Mesodermal cell (in vitro differentiated cells): ENCODE measurements at regions not wholly inside any gene's neighbourhood (a gene's known extent, or its start where the extent isn't known, plus 50 kb on each side); places are given as distances from the start of the nearest gene placed in this dataset.
"Not testable (repeated sequence)": the region's sequence is repeated elsewhere in the genome, so short reads cannot be mapped to it uniquely, and the experiment has no call there.

Experiments used
- H3K27ac ChIP-seq: 2 replicates; pipeline ENCODE4 v1.7.0; 2013; ENCODE audit warnings: mild to moderate bottlenecking, low read depth, low read length, moderate library complexity; ENCODE audit not compliant: severe bottlenecking
- H3K36me3 ChIP-seq: 2 replicates; pipeline ENCODE4 v1.7.1; 2013; ENCODE audit warnings: mild to moderate bottlenecking, low read length, moderate library complexity; ENCODE audit not compliant: control insufficient read depth, insufficient read depth
- H3K4me1 ChIP-seq: one replicate; pipeline ENCODE4 v1.7.1; 2013; ENCODE audit warnings: mild to moderate bottlenecking, low read length; ENCODE audit not compliant: insufficient read depth, control insufficient read depth, poor library complexity, severe bottlenecking
- H3K4me3 ChIP-seq: 2 replicates; pipeline ENCODE4 v1.7.0; 2013; ENCODE audit warnings: low read length, control low read depth, mild to moderate bottlenecking; ENCODE audit not compliant: insufficient read depth, poor library complexity, severe bottlenecking; ENCODE audit errors: extremely low read depth
- H3K9me3 ChIP-seq: 2 replicates; pipeline ENCODE4 v1.7.1; 2013; ENCODE audit warnings: mild to moderate bottlenecking, low read length, moderate library complexity; ENCODE audit not compliant: control insufficient read depth
- WGBS, 2 experiments: methylation state at CpG; one replicate each; pipeline ENCODE4 v1.1.5; 2013; ENCODE audit warnings: missing lambda C conversion rate in 2 of 2; ENCODE audit not compliant: insufficient coverage in 2 of 2; 5-methylcytosine and 5-hydroxymethylcytosine counted together

DNA sequence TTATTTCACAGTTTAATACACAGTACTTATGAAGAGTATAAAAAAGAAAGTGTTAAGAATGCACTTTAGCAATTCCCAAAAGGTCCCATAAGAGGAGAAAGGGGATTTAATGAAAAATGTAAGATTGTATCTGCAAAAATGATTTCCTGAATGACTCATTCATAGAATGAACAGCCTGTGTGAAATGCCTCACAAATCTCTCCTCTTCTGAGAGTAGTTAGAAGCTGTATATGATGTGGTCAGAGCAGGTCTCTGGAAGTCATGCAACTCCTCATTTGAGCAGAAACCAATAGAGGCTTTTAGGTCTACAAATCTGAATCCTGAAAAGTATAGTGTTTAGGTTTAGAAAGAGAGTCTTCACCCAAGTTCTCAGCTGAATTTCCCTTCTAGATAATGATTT lies 381.3 kb upstream of the INTU start:
- Histone ChIP-seq H3K4me1 (peaks cover 3% of the 10 kb centered on the region), H3K9me3 (no peaks in the 10 kb centered on the region), H3K27ac (no peak overlapping the region), H3K4me3 (no peak overlapping the region), H3K36me3 (no peaks in the 10 kb centered on the region)

DNA sequence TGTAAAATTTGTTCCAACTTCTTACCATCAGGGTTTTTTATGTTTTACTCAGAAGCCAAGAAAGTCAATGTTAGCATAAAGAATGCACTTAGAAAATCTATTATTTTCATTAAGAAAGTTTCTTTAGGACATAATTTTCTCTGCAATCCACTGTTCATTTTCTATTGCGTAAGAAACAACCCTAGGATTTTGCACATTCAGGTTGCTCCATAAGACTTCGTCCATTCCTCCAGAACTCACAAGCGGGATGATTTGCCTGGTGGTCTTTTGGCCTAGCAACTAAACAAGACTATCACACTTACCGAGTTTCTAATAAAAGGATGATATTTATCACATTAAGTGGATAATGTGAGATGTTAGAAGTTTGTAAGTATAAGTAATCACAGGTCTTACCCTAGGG lies 376.3 kb upstream of the INTU start:
- no peaks in the 10 kb centered on the region for H3K4me1 ChIP-seq
- H3K9me3 ChIP-seq, result no peaks in the 10 kb centered on the region
- WGBS, 2 experiments, result 90 to 100% methylated on average over 1 to 2 of the region's 4 CpGs
- no peak overlapping the region for H3K4me3 ChIP-seq
- H3K36me3 ChIP-seq, result no peaks in the 10 kb centered on the region
- H3K27ac ChIP-seq, result no peak overlapping the region

DNA sequence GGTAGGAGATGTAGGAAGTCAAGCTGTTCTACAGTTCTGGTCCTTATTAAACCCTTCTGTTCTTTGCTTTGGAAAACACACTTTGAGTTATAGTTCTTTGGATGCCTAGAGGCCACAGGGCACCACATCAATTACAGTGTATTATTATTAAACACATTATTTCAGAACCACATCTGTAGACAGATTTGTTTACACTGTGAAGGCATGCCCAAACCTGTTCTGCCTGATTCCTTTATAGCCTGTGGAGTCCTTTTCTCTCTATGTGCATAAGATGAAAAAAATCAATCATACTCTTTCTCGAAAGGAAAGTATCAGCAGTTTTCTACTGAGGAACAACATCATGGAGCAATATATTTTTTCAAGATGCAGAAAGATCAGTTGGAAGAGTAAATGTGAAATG lies 371.3 kb upstream of the INTU start:
- Histone ChIP-seq H3K9me3 (no peaks in the 10 kb centered on the region), H3K4me1 (no peaks in the 10 kb centered on the region), H3K4me3 (no peak overlapping the region), H3K36me3 (no peaks in the 10 kb centered on the region), H3K27ac (no peak overlapping the region)
- WGBS, 2 experiments, result no CpG with 5 or more reads among the region's 1 CpG

DNA sequence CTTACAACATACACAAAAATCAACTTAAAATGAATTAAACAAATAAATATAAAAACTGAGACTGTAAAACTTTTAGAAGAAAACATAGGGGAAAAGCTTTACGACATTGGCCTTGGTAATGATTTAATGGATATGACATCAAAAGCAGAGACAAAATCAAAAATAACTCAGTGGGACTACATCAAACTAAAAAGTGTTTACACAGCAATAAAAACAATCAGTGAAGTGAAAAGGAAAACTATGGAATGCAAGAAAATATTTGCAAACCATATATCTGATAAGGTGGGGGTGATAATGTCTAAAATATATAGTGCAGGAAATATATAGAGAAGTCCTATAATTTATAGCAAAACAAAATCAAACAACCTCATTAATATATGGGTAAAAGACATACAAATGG lies 364.4 kb upstream of the INTU start:
- H3K27ac ChIP-seq, result no peak overlapping the region
- H3K4me1 ChIP-seq, result no peaks in the 10 kb centered on the region
- no peaks in the 10 kb centered on the region for H3K36me3 ChIP-seq
- no CpG with 5 or more reads among the region's 1 CpG for WGBS, 2 experiments
- no peaks in the 10 kb centered on the region for H3K9me3 ChIP-seq
- H3K4me3 ChIP-seq, result no peak overlapping the region

DNA sequence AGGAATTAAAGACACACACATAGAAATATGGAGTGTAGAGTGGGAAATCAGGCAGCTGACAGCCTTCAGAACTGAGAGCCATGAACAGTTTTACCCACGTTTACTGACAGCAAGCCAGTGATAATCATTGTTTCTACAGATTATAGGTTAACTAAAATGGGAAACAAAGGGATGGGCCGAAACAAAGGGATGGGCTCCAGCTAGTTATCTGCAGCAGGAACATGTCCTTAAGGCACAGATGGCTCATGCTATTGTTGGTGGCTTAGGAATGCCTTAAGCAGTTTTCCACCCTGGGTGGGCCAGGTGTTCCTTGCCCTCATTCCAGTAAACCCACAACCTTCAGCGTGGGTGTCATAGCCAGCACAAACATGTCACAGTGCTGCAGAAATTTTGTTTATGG lies 355.7 kb upstream of the INTU start:
- 91 to 100% methylated on average over 2 to 3 of the region's 3 CpGs for WGBS, 2 experiments

DNA sequence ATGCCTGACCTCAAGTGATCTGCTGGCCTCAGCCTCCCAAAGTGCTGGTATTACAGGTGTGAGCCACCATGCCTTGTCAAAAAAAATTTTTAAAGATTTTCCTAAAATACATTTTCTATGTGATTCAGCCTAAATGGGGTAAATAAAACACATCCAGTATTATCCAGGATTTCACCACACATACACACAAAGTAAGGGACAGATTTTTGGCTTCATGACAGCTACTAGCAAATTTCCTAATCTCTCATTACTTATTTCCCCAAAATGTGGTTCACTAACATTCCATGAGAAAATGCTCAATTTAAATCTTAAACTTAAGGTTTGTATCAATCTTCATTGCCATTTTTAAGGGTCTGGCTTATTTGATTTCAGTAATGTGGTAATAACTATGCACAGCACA lies 348.5 kb upstream of the INTU start:
- no peak overlapping the region for H3K4me3 ChIP-seq
- no peak overlapping the region for H3K27ac ChIP-seq
- no peaks in the 10 kb centered on the region for H3K36me3 ChIP-seq
- no peaks in the 10 kb centered on the region for H3K9me3 ChIP-seq
- H3K4me1 ChIP-seq, result no peaks in the 10 kb centered on the region

More for the DNA sequence above, 355.7 kb upstream of the INTU start:
- H3K4me3 ChIP-seq, H3K9me3 ChIP-seq, H3K4me1 ChIP-seq, H3K36me3 ChIP-seq, H3K27ac ChIP-seq: not testable (repeated sequence)

DNA sequence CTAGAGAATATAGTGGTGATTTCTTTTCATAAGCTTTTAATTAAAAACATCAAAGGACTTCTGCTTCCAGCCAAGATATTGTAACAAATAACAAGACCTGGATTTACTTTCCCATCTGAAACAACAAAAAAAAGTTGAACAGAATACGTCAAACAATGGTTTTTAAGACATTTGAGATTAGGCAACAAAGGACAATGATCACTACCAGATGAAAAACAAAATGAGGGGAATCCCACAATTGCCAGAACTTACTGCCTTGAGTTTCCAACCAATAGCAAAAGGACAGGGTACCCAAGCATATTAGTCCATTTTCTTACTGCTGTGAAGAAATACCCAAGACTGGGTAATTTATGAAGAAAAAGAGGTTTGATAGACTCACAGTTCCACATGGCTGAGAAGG lies 341.4 kb upstream of the INTU start:
- Histone ChIP-seq H3K36me3 (no peaks in the 10 kb centered on the region), H3K4me3 (no peak overlapping the region), H3K9me3 (peaks cover 15% of the 10 kb centered on the region), H3K4me1 (no peaks in the 10 kb centered on the region), H3K27ac (no peak overlapping the region)
- no CpG with 5 or more reads among the region's 1 CpG for WGBS, 2 experiments

DNA sequence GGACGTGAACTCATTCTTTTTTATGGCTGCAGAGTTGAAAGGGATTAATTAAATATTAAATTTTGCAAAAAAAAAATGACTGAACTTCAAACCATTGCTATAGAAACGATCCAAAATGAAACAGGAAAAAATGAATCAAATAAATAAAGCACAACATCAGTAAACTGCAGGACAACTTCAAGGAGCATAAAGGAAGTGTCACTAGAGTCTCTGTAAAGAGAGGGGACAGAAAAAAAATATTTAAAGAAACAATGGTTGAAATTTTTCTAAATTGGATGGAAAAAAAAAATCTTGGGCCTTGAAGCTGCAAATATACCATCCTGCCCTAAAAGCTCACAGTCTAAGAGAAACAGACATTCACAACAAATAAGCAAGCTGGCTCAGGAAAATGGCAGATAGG lies 339.3 kb upstream of the INTU start:
- H3K36me3 ChIP-seq, result no peaks in the 10 kb centered on the region
- WGBS, 2 experiments, result no CpG with 5 or more reads among the region's 2 CpGs
- no peak overlapping the region for H3K4me3 ChIP-seq
- H3K27ac ChIP-seq, result no peak overlapping the region
- H3K4me1 ChIP-seq, result no peaks in the 10 kb centered on the region
- peaks cover 15% of the 10 kb centered on the region for H3K9me3 ChIP-seq

DNA sequence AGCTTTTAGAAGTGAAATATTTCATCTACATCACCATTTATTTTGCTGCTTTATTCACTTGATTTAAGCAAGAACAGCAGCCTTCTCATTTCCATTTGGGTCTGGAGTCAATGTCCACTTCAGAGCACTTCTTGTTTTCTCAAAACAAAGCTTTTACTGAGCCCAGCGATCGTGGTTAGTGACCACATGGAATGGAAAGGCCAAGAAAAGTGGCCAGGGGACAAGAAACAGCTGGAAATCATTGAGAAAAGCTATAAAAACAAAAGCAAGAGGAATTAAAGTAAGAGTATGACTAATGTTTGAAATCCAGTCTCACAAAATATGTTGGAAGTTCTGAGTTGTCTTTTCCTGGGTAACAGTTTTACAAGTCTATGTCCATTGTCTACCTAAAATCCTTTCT lies 328.4 kb upstream of the INTU start:
- WGBS, 2 experiments, result 94 to 100% methylated on average over 2 of the region's 2 CpGs
- H3K4me3 ChIP-seq, result no peak overlapping the region
- H3K27ac ChIP-seq, result no peak overlapping the region
- H3K36me3 ChIP-seq, result no peaks in the 10 kb centered on the region
- no peaks in the 10 kb centered on the region for H3K9me3 ChIP-seq
- H3K4me1 ChIP-seq, result no peaks in the 10 kb centered on the region

DNA sequence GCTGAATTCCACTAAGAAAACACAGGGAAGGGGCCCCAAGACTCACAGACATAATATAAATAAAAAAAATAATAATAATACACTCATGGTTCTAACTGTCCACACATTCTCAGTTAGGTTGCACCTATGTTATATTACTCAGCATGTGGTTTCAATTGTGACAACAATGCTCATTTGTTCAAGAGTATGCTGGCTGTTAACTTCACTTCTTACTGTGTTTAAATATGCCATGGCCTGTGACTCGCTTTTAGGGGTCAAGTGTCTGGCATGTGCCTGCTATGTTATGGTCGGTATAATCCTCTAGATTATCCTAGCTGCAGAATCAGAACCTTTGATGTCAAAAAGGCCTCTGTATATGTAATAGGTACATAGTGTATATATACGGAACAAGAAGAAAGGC lies 324.8 kb upstream of the INTU start:
- Histone ChIP-seq H3K4me3 (no peak overlapping the region), H3K36me3 (no peaks in the 10 kb centered on the region), H3K4me1 (no peaks in the 10 kb centered on the region), H3K27ac (no peak overlapping the region), H3K9me3 (peaks cover 1% of the 10 kb centered on the region)
- 80% methylated on average over 1 to 3 of the region's 3 CpGs for WGBS, 2 experiments

DNA sequence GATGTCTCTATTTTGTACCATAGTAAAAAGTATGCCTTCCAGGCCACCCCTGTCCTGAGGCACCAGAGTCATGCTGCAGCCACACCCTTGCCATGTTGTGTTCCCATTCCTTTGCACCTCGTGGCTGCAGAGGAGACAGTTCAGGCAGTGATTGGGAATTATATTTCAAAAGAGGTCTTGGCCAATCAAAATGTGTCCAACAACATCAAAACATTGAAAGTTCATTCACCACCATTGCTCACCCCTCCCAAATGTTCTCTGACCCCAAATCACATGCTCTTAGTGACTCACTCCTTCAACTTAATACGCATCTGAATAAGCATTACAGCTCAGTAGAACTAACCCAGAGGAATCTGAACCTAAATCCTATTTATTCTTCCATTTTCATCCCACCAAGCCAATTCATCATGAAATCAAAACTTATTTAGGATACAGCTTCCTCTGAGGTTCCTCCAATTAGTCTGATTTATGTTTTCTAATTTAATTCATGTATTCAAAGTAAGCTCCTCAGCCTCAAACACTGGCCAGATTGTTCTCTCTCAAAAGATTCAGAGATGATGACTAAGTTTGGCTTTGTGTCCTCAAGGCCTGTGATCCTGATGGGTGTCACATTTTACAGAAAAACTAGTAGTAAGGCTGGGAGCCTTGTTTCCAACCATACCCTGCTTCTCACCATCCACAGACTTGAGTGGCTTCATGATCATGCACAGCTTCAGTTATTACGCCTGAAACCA lies 323.2 kb upstream of the INTU start:
- 91 to 96% methylated on average over 2 of the region's 3 CpGs for WGBS, 2 experiments
- H3K36me3 ChIP-seq, result no peaks in the 10 kb centered on the region
- no peak overlapping the region for H3K27ac ChIP-seq
- H3K4me3 ChIP-seq, result no peak overlapping the region
- peaks cover 10% of the 10 kb centered on the region for H3K9me3 ChIP-seq
- H3K4me1 ChIP-seq, result no peaks in the 10 kb centered on the region
